ENCODE measurements at regions not wholly inside any gene's neighbourhood (a gene's known extent, or its start where the extent isn't known, plus 50 kb on each side); places are given as distances from the start of the nearest gene placed in this dataset.

DNA sequence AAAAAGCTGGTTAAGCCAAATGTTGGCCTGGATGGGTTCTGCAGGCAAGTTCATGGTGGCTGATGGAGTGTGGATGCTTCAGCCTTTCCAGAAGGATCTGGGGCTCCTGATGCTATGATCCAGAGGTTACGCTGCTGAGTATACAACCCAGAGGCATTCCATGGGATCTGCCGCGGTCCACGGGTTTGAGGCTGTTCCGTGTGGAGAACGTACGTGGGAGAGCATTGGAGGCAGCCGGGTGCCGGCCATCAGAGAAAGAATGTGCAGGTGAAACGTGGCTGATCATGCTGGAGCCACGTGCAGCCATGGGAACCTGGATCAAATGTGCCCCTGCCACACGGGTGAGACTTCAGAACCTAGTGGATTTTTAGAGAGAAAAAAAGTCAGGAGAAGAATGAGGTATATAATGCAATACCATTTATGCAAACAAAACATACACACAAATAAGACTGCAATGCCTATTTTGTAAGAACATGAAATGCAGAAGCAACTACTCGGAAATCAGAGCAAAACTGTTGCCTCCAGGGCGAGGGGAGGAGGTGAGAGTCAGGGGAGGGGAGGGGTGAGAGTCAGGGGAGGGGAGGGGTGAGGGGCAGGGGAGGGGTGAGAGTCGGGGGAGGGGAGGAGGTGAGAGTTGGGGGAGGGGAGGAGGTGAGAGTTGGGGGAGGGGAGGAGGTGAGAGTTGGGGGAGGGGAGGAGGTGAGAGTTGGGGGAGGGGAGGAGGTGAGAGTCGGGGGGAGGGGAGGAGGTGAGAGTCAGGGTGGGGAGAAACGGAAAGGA lies 116.5 kb upstream of the C1orf174 start:
- no peak for DNase-seq (ENCODE audit: low read depth in 2 of 2)

DNA sequence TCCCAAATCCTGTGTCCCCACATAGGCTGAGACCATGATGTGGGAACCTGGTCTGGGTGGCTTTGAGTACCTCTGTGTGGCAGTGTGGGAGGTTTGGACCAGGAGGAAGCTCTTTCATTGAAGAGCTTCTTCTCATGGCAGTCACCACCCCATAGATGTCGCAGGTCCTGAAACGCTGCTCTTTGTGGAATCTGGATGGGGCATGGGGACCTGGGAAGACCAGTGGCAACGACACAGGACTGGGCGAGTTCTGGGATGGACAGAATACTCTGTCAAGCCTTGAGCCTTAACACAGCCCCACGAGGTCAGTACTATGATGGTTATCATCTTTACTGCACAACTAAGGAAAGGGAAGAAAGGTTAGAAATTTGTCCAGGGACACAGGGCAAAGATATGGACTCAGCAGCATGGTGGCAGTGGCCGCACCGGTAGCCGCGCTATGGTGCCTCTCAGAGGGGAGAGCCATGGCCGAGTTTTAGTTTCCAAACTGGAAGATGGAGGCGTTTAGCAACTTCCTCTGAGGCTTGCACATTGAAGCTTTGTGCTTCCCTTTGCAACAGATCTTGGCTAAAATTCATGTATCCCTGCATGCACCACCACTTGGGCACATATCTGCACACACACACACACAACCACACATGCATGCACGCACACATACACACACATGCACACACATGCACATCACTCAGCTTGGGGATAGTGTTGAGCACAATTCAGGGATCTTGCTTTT lies 117.7 kb upstream of the C1orf174 start:
- DNase-seq (ENCODE audit: low read depth in 2 of 2), result no peak

DNA sequence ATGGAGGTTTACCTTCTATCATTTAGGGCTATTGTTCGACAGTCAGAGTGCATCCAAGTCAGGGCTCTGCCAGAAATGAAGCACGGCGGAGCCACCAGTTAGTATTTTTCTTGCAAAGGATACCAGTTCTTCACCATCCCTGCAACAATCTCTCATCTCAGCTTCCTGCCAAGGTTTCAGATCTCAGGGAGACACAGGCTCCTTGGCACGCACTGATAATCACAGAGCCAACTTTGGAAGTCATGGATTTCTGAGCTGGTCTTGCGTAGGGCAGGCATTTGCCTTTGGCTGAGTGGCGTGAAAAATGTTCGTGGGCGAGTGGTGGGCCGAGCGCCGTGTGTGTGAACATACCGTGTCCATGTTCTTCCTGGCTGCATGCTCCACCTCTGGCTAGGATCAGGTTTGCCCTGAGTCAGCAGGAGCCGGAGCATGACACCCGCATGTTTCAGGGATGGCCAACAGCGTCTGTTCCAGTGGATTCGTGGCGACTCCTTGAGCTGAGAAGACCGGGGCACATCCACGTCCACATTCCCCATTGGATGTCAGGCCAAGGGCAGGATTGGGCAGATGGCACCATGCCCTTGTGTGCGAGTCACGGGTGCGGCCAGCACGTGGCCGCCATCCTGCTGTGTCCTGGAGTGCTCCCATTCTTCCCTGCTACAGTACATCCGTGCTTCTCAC lies 118.5 kb upstream of the C1orf174 start:
- DNase-seq (ENCODE audit: low read depth in 2 of 2), result no peak

DNA sequence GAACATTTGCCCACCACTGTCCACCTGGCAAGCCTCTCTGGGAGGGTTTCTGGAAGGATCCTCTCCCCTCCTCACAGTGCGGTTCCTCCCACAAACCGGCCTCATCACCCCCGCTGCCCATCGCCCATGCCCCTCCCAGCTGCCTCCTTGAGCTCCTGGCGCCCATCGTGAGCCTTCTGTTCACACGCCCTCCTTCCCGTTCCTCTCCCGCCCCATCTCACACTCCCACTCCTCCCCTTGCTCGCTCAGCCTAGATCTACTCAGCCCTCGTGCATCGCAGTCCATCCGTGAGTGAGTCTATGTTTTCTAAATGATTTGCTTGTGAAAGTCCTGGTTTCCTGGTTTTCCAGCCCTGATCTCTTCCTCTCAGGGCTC lies 119.1 kb upstream of the C1orf174 start:
- no peak for DNase-seq (ENCODE audit: low read depth in 2 of 2)

DNA sequence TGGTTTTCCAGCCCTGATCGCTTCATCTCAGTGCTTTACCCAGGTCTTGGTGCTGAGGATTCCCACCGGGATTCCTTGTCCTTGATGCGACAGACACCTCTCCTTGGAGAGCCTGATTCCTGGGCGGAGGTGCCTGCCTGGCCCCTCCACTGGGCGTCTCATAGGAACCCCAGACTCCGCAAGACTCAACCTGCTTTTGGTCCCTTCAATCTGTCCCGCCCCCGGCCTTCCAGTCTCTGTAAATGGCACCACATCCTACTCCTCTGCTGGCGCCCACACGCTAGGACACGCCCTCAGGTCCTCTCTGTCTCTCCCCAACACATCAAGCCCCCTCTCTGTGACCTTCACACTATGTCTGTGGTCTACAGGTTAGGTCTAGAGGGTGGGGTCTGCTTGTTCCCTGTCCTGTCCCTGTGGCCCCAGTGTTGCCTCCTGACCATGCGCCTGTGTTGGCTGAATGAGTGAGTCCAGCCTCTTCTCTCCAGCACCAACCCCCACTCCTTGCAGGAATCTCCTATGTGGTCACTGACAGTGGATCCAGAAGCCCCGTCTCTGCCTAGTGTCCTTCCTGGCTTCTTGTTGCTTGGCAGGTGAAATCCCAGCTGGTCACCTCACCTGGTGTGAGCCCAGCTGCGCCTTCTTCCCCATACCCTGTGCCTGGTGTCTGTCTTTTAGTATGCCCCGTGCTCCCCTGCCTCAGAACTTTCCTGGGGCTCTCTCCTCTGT lies 119.7 kb upstream of the C1orf174 start:
- no peak for DNase-seq (ENCODE audit: low read depth in 2 of 2)

DNA sequence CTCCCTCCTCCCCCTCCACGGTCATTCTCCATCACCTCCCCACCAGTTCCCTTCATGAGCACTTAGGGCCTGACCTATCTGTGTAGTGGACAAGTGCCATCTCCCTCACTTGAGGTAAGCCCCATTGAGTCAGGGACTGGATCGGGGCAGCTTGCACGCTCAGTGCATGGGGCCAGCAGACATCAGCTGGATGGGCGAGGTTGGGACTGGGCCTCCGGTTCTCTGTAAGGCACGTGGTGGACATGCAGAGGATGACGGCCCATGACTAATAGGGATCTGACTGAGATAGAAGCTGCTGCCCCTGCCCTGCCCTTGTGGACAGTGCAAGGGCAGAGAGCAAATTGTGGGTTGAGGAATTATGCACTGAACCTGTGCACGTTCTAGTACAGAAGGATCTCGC lies 120.4 kb upstream of the C1orf174 start:
- DNase-seq (ENCODE audit: low read depth in 2 of 2), result no peak

DNA sequence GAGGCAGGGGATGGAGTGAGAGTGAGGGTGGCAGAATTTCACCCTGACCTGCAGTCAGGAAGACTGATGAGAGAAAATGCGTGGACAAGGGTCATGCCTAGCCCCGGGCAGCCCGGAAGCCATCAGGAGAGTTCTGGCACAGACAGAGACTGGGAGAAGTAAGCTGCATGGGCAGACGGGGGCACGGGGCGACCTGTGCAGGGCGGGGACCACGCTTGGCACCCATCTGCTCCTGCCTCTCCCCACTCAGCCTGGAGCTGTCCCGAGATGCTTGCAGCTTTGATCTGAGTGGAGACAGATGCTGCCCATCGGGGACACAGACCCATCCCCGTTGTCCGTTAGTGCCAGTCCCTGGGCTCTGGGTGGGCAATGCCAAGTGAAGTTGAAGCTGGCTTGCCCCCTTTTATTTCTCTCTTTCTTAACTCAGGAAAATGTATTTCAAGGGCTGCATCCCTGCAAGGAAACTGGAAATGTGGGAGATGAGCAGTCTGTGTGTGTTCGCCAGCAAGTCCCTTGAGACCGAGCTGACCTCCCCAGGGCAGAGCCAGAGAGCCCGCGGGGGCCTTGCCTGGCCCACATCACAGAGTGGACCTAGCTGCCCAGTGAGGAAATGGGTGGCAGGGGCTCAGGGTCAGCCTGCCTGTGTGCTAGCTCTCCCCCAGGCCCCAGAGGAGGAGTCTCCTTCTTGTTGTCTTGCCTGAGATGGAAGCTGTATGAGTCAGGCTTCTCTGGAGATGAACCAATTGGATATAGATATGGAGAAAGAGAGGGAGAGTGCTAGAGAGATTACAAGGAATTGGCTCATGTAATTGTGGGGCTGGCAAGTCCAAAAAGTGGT lies 121.3 kb upstream of the C1orf174 start:
- DNase-seq (ENCODE audit: low read depth in 2 of 2), result no peak

DNA sequence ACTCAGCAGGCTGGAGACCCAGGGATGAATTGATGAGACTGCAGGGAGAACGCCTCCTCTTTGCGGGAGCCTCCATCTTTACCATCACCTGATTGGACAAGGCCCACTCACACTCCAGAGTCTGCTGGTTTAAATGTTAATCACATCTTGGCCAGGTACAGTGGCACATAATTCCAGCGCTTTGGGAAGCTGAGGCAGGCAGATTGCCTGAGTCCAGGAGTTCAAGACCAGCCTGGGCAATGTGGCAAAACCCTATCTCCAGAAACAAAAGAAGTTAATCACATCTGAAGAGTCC lies 121.8 kb upstream of the C1orf174 start:
- no peak for DNase-seq (ENCODE audit: low read depth in 2 of 2)

DNA sequence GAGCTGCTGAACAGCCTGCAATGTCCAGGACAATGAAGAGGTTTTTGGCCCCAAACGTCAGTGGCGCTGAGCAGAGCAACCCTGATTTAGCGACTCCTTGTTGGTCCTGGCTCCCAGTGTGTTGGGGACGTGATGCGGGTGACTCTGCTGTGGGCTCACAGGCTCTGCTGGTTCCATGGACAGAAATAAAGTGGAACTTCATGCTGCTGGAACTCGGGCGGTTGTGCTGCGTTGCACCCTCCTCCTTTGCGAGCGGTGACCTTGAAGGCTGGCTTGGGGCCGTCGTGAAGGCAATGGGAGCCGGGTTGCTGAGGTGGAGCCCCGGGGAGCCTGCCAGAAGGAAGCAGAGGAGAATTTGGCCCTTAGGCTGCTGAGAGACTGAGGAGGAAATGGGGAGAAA lies 122.6 kb upstream of the C1orf174 start:
- DNase-seq (ENCODE audit: low read depth in 2 of 2), result no peak

DNA sequence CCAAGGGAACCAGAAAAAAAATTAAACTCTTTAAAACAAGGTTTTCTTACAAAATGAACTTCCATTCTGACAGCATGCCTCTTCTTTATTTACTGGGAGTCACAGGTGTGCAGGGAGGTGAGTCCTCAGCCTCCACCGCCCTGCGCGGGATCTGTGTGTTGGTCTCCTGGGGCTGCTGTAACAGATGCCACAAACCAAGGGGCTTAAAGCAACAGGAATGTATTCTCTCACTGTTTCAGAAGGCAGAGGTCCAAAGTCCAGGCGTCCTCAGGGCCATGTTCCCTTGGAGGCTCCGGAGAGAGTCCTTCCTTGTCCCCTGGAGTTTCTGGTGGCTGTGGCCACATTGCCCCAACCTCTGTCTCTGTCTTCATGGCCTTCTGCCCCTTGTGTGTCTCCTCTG lies 123.6 kb upstream of the C1orf174 start:
- no peak for DNase-seq (ENCODE audit: low read depth in 2 of 2)

DNA sequence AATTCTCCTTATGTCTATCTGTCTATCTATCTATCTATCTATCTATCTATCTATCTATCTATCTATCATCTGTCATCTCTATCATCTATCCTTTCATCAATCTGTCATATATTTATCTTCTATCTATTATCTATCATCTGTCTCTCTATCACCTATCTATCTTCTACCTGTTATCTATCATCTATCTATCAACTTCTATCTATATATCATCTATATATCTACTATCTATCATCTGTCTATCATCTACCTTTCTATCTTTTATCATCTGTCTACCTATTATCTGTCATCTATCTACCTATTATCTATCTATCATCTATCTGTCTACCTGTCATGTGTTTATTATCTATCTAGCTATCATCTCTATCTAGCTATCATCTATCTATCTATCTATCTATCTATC lies 124.7 kb upstream of the C1orf174 start:
- DNase-seq (ENCODE audit: low read depth in 2 of 2), result no peak

DNA sequence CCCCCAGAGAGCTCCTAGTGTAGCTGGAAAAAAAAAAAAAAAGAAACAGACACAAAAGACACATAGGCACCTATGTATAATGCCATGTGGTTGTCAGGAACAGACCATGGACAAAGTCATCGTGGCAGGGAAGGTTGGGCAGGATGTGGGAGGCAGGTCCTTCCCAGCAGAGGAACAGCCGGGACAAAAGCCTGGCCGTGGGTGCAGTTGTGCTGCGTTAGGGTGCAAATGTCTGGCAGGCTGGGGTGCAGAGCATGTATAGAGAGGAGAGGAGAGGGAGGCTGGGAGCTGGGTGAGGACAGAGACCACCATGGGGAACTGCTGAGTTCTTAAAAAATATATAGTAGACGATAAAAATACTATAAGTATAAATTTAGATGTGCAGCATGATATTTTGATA lies 125.7 kb upstream of the C1orf174 start:
- DNase-seq (ENCODE audit: low read depth in 2 of 2), result no peak

DNA sequence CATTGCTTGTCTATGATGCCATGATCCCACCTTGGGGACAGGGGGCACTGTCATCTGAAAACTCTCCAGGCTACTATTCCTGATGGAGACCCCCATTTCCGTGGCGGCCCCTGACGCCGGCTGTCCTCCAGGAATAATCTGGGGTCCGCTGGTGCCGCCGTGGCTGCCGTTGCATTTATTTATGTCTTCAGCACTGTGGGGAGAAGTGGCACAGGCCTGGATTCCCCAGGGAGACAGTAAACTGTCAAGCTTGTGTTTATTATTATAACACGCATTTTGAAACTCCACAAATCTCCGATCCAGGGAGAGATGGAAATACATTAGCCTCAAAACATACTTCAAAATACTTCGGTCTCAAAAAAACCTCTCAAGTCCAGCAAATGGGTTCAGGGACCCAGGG lies 126.9 kb upstream of the C1orf174 start:
- DNase-seq (ENCODE audit: low read depth in 2 of 2), result no peak

DNA sequence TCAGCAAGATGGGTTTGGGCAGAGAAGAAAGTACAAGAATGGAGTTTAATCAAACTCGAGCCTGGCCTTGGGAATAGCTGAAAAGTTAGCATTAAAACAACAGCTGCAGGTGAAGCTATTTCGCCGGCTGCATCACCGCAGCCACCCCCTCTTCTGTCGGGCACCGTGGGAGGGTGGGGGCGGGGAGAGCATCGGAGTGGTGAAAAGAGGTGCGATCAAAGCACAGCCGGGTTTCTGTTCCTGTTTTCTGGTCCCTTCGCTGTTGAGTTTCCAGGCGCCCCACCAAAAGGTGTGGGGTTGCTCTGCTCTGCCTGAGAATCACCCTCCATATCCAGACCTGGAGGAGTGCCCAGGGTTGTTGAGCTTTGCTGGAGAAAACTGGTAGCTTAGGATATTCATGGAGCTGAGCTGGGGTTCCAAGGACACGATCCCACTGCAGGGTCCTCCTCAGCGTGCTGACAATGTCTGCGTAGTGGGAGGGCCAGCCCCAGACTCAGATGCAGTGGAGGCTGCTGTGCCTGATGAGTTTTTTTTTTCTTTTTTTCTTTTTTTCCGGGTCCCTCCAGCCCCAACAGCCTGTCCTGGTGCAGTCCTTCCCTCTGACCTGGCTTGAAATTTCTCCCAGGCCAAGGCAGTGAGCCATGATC lies 127.5 kb upstream of the C1orf174 start:
- DNase-seq (ENCODE audit: low read depth in 2 of 2), result no peak

DNA sequence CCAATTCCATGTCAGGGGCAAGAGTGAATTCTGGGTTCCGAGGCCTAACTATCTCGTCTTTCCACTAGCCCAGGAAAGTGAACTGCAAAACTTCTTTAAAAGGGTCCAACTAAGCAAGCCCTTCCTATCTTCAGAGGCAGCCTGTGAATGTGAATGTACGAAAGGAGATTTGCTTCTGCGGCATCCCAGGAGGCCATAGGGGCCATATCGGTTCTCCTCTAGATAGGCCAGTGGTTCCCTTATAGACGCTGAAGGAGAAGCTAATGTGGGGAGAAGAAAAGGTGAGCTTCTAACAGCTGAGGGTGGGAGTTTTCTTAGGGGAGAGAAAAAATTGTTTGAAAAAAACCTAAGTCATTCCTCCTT lies 128.0 kb upstream of the C1orf174 start:
- no peak for DNase-seq (ENCODE audit: low read depth in 2 of 2)

DNA sequence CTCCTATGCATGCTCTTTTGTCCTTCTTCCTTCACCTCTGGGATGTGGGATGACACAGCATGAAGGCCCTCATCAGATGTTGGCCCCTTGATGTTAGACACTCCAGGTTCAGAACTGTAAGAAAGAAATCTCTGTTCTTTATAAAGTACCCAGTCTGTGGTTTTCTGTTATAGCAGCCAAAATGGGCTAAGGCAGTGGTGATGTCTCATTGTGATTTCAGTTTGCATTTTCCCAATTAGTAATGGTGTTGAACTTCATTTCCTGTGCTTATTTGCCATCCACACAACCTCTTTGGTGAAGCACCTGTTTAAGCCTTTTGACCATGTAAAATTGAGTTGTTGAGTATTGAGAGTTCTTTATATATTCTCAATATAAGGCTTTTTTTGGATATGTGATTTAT lies 129.3 kb upstream of the C1orf174 start:
- DNase-seq (ENCODE audit: low read depth in 2 of 2), result no peak

DNA sequence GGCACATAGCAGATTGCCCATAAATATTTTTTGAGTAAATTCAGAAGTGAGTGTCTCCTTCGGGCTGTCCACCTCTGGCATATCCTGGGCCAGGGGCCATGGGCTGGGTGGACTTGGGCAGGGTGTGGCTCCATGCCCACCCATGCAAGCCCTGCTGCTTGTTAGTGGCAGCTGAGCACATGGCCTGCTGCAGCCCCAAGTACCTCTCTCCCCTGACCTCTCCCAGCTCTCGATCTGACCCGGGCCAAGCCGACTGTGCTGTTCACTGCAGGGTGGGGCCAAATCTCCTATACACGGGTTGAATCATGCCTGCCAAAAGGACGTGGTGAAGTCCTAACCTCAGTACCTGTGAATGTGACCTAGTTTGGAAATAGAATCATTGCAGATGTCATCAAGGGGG lies 132.5 kb upstream of the C1orf174 start:
- no peak for DNase-seq (ENCODE audit: low read depth in 2 of 2)

DNA sequence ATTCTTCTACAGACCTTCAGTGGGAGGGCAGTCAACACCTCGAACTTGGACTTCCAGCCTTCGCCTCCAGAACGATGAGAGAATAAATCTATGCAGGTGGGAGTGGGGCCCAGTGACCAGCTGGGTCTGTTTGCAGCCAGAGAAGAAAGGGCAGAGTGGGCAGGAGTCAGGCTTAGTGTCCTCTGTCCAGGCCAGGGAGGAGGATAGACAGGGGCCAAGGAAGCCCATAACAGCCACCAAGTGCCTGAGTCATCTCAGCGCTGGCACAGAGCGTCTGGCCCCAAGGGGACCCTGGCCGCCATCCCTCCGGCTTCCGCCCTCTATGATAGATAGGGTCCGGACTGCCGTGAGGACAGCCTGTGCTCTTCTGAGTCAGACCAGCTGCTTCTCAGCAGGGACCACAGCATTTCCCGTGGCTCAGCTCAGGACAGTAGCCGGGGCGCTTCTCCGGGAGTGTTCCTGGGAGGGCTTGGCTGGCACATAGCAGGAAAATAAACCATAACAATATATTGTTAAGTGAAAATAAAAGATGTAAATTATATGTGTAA lies 133.1 kb upstream of the C1orf174 start:
- DNase-seq (ENCODE audit: low read depth in 2 of 2), result no peak

DNA sequence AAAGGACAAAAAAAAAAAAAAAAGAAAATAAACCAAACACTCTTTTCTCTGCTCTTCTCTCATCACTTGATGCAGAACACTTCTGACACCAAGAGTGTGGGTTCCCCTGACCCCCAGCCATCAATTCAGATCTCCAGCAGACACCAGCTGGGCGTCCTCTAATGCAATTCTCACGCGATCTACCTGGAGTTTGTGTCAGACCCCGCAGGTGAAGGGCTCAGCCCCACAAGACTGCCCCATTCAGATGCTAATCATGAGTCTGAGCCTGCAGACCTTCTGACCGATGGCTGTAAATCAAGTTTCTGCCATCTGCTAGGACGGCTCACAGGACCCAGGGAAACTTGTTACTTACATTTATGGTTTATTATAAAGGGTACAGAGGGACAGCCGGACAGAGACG lies 133.6 kb upstream of the C1orf174 start:
- no peak for DNase-seq (ENCODE audit: low read depth in 2 of 2)

DNA sequence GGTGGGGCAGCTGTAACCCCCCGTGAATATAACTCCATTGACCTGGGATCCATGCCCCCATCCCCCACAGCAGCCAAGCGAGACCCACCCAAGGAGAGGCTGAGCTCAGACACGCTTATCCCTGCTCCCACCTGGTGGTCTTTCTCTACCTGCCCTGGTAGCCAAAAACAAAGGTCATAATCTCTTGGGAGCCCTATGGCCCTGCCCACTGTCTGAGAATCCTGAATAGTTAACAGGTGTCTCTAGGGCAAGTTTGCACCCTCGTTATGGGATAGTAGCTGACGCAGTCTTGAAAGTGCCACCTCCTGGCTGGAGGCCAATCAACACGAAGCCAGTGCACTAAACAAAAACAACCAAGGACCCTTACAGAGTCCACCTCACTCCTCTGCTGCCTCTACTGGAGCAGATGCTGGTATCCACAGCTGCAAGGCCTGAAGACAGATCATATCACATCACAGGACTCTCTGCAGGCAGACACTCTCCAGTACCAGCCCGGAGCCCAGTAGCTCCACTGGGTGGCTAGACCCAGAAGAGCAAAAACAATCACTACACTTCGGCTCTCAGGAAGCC lies 134.3 kb upstream of the C1orf174 start:
- no peak for DNase-seq (ENCODE audit: low read depth in 2 of 2)

Measured in lung microvascular endothelial cell (primary cell).